B cell (primary cell): ENCODE measurements at regions not wholly inside any gene's neighbourhood (a gene's known extent, or its start where the extent isn't known, plus 50 kb on each side); places are given as distances from the start of the nearest gene placed in this dataset.

Source experiments
- EZH2 ChIP-seq: IDR thresholded peaks from 2 replicates; pipeline ENCODE4 v1.6.1; 2012; ENCODE audit warnings: borderline replicate concordance, low read depth, mild to moderate bottlenecking, moderate library complexity, low read length; ENCODE audit not compliant: insufficient read depth, poor library complexity, severe bottlenecking
- TF ChIP-seq, protein P1 (sequence below): fragments of 200-600 bp; IDR thresholded peaks from one replicate; pipeline ENCODE4 v1.8.0; 2022; ENCODE audit warnings: antibody characterized with exemption, mild to moderate bottlenecking

DNA sequence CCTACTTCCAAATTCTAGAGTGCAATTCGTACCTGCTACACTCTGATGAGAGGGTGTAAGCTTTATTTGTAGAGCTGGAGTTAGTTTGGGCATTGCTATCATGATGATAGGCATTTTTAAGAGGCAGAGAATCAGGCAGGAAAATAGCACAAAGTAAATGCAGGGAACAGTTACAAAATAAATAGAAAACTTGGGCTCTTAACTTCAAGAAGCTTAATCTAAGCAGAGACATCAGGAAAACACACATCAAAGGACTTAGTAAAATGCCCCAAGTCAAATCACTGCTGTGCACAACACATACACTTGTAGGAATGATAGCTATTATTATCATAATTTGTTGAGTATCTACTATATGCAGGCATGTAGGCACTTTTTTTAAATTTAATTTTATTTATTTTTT is 381.2 kb downstream of the CD83 start:
- TF ChIP-seq, protein P1, sequence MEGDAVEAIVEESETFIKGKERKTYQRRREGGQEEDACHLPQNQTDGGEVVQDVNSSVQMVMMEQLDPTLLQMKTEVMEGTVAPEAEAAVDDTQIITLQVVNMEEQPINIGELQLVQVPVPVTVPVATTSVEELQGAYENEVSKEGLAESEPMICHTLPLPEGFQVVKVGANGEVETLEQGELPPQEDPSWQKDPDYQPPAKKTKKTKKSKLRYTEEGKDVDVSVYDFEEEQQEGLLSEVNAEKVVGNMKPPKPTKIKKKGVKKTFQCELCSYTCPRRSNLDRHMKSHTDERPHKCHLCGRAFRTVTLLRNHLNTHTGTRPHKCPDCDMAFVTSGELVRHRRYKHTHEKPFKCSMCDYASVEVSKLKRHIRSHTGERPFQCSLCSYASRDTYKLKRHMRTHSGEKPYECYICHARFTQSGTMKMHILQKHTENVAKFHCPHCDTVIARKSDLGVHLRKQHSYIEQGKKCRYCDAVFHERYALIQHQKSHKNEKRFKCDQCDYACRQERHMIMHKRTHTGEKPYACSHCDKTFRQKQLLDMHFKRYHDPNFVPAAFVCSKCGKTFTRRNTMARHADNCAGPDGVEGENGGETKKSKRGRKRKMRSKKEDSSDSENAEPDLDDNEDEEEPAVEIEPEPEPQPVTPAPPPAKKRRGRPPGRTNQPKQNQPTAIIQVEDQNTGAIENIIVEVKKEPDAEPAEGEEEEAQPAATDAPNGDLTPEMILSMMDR = no peak
- TF ChIP-seq EZH2 = no peak
